ENCODE measurements at regions not wholly inside any gene's neighbourhood (a gene's known extent, or its start where the extent isn't known, plus 50 kb on each side); places are given as distances from the start of the nearest gene placed in this dataset.

DNA sequence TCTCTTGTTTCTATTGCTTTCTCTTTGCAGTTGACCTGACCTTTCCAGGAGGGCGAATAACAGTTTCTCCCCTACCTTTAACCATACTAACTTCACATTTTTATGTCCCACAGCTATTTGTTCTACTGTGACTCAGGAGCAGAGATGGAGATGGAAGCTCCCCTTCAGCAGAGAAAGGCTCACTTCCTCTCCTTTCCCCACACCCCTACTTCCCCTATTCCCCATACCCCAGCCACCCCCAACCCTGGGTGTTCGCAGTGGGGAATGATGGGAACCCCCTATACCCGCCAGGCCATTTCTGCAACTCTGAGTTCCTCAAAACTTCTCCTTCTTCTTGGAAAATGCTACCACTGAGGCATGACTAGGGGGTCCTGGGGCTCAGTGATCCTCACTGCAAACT is 285.4 kb upstream of the MGAT5 start:
- TF ChIP-seq, protein P1, sequence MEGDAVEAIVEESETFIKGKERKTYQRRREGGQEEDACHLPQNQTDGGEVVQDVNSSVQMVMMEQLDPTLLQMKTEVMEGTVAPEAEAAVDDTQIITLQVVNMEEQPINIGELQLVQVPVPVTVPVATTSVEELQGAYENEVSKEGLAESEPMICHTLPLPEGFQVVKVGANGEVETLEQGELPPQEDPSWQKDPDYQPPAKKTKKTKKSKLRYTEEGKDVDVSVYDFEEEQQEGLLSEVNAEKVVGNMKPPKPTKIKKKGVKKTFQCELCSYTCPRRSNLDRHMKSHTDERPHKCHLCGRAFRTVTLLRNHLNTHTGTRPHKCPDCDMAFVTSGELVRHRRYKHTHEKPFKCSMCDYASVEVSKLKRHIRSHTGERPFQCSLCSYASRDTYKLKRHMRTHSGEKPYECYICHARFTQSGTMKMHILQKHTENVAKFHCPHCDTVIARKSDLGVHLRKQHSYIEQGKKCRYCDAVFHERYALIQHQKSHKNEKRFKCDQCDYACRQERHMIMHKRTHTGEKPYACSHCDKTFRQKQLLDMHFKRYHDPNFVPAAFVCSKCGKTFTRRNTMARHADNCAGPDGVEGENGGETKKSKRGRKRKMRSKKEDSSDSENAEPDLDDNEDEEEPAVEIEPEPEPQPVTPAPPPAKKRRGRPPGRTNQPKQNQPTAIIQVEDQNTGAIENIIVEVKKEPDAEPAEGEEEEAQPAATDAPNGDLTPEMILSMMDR (IDR thresholded peaks at IDR 0.05; ENCODE audit: control extremely low read depth, extremely low read depth, low read depth, missing control alignments), result no peak
- no peak for DNase-seq (ENCODE audit: extremely low spot score)
- POLR2A ChIA-PET, result no interaction called here
- CTCF ChIA-PET, result interaction anchor here (1.0 to 2.2 kb wide), 2 partner anchors 10 to 22 kb away, joined by 3 to 5 read pairs; no protein-coding TSS in a partner anchor

DNA sequence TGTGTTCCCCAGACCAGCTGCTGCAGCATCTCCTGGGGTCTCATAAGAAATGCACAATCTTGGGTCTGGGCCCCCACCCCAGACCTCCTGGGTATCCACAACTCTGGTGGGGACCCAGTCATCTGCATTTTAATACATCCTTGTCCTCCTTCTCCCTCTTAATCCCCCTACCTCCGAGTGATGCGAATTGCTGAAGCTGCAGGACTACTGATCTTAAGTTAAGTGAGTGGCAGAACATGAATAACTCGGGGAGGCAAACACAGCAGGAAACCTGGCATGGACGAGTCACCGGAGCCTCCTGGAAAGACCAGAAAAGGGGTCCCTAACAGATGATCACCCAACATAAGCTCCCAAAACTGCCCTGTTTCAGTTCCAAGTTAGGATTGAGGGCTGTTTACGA is 283.2 kb upstream of the MGAT5 start:
- ChIA-PET CTCF (interaction anchor here (1.6 to 1.7 kb wide), 2 partner anchors 12 to 14 kb away, joined by 3 to 4 read pairs; no protein-coding TSS in a partner anchor), POLR2A (no interaction called here)

DNA sequence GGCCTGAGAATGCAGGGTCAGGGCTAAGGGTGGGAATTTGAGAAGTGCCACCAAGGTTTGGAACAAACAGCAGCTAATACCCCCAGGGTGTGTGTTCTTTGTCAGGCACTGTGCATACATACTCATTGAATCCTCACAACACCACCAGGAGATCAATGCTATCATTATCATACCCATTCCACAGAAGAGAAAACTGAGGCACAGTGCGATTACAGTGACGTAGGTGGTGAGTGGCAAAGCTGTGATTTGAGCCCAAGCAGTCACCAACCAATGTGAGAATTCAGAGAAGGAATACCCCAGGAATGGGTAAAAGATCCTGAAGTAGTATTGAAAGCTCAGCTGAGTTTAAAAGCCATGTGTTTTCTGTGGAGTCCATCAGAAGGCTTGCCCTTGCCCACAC is 281.6 kb upstream of the MGAT5 start:
- TF ChIP-seq, protein P1 (IDR thresholded peaks at IDR 0.05; ENCODE audit: control extremely low read depth, extremely low read depth, low read depth, missing control alignments), result no peak
- POLR2A ChIA-PET, result no interaction called here
- DNase-seq (ENCODE audit: extremely low spot score), result no peak
- CTCF ChIA-PET, result no interaction called here

More for the DNA sequence above, 283.2 kb upstream of the MGAT5 start:
- TF ChIP-seq, protein P1 (IDR thresholded peaks at IDR 0.05; ENCODE audit: control extremely low read depth, extremely low read depth, low read depth, missing control alignments), result no peak
- DNase-seq (ENCODE audit: extremely low spot score), result no peak

DNA sequence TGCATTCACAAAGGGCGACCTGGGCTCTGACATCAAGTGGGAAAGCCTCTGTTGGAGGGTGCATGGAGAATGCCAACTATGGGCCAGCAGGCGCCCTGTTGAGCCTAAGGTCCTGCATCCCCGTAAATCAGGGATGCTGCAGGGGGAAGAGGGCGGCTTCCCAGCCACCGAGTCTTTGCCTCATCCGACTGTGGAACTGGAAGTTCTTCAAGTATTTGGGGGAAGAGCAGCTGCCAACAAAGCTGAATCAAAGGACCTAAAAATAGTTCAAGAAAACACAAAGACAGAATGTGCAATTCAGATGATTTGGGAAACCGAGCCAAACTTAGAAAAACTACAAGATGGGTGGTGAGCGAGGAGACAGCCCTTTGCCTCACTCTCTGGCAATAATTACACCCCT is 281.1 kb upstream of the MGAT5 start:
- TF ChIP-seq, protein P1 (IDR thresholded peaks at IDR 0.05; ENCODE audit: control extremely low read depth, extremely low read depth, low read depth, missing control alignments), result no peak
- ChIA-PET POLR2A (no interaction called here), CTCF (no interaction called here)
- no peak for DNase-seq (ENCODE audit: extremely low spot score)

DNA sequence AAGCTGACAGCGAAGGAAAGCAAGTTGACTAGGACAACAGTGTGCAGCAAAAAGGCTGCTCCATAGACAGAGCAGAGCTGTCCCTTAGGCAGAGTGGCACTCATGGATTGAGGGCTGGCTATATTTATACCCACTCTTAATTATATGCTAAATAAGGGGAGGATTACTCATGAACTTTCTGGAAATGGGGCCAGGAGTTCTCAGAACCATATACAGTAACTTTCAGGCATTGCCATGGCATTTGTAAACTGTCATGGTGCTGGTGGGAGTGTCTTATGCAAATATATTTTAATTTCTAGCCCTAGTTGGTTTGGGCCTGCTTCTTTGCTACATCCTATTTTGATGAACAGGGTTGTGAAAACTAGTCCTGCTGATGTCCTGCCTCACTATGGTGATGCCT is 279.5 kb upstream of the MGAT5 start:
- POLR2A ChIA-PET, result no interaction called here
- DNase-seq (ENCODE audit: extremely low spot score), result no peak
- TF ChIP-seq, protein P1 (IDR thresholded peaks at IDR 0.05; ENCODE audit: control extremely low read depth, extremely low read depth, low read depth, missing control alignments), result no peak
- CTCF ChIA-PET, result no interaction called here

DNA sequence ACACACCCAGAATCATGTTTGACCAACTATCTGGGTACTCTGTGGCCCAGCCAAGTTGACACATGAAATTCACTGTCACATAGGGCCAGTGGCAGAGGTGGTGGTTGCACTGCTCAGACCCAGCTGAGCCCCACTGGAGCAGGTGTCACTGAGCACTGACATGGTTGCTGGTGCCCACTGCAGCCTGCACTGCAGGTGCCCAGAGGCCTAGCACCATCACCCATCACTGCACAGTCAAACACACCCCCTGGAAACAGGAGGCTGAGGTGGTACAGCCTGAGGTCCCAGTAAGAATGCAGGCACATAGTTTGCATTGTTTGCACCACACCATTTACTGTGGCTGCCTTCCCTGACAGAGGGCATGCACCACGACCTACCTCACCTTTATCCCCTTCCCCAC is 278.7 kb upstream of the MGAT5 start:
- no peak for DNase-seq (ENCODE audit: extremely low spot score)
- ChIA-PET CTCF (interaction anchor here (1.8 kb wide), 1 partner anchor 15 kb away, joined by 8 read pairs; no protein-coding TSS in a partner anchor), POLR2A (no interaction called here)
- TF ChIP-seq, protein P1 (IDR thresholded peaks at IDR 0.05; ENCODE audit: control extremely low read depth, extremely low read depth, low read depth, missing control alignments), result no peak

Data from GM10248 (cell line).